GM13976 (cell line): ENCODE measurements at regions not wholly inside any gene's neighbourhood (a gene's known extent, or its start where the extent isn't known, plus 50 kb on each side); places are given as distances from the start of the nearest gene placed in this dataset.

ENCODE experiments used
- DNase-seq: peaks from one replicate; pipeline ENCODE4 v3.0.0; 2012; ENCODE audit warnings: low spot score
- in situ Hi-C: fragments of 300-500 bp; cut with MboI; formaldehyde crosslinking; loops from one replicate; pipeline ENCODE4 v1.12.0; 2022; ENCODE audit warnings: low sequenced_read_pairs, mixed read lengths, inconsistent platforms; ENCODE audit not compliant: unreplicated experiment
- TF ChIP-seq, protein P1 (sequence below): IDR thresholded peaks from 2 replicates; pipeline ENCODE4 v1.5.1; 2012; ENCODE audit warnings: borderline replicate concordance, mild to moderate bottlenecking; ENCODE audit not compliant: insufficient read depth; ENCODE audit errors: extremely low read depth, missing control alignments, control extremely low read depth

DNA sequence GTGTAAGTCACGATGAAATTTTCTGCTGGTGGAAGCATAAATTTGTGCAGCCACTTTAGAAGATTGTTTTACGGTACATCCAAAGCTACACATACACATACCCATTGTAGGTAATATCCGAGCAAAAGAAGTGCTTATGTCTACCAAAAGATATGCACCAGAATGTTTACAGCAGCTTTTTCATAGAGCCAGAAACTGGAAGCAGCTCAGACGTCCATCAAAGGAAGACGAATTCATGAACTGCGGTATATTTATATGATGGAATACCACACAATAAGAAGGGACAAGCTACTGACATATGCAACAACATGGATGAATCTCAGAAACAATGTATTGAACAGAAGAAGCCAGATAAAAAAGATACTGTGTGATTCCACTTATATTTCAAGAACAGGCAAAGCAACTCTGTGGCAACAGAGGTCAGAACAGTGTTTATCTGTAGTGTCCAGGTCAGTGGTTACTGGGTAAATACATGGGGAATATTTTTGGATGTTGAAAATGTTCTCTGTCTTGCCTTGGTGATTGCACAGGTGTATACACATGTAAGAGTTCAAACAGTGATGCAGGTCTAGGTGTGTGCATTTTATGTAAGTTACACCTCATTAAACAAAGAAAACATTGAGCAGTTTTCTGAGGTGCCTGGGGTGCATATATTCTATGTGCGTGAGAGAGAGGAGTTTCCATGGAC lies 51.9 kb upstream of the EXOC2 start:
- TF ChIP-seq, protein P1, sequence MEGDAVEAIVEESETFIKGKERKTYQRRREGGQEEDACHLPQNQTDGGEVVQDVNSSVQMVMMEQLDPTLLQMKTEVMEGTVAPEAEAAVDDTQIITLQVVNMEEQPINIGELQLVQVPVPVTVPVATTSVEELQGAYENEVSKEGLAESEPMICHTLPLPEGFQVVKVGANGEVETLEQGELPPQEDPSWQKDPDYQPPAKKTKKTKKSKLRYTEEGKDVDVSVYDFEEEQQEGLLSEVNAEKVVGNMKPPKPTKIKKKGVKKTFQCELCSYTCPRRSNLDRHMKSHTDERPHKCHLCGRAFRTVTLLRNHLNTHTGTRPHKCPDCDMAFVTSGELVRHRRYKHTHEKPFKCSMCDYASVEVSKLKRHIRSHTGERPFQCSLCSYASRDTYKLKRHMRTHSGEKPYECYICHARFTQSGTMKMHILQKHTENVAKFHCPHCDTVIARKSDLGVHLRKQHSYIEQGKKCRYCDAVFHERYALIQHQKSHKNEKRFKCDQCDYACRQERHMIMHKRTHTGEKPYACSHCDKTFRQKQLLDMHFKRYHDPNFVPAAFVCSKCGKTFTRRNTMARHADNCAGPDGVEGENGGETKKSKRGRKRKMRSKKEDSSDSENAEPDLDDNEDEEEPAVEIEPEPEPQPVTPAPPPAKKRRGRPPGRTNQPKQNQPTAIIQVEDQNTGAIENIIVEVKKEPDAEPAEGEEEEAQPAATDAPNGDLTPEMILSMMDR = no peak
- in situ Hi-C loops = no loop called here
- no peak for DNase-seq

GRCh38 chr6:743320-744096 lies 50.6 kb upstream of the EXOC2 start:
- TF ChIP-seq, protein P1 = no peak
- in situ Hi-C loops = no loop called here
- no peak for DNase-seq
